Progenitor cell of endocrine pancreas (in vitro differentiated cells): ENCODE measurements at regions not wholly inside any gene's neighbourhood (a gene's known extent, or its start where the extent isn't known, plus 50 kb on each side); places are given as distances from the start of the nearest gene placed in this dataset.
"Not testable (repeated sequence)": the region's sequence is repeated elsewhere in the genome, so short reads cannot be mapped to it uniquely, and the experiment has no call there.

Source experiments
- DNase-seq: peaks from one replicate; pipeline ENCODE4 v3.0.0; 2021; ENCODE audit warnings: low spot score; ENCODE audit not compliant: unreplicated experiment
- H3K27ac Mint-ChIP-seq: 2 replicates; pipeline ENCODE4 v1.8.0; 2021; ENCODE audit warnings: mild to moderate bottlenecking, moderate library complexity, mixed read lengths
- H3K27me3 Mint-ChIP-seq: 2 replicates; pipeline ENCODE4 v1.8.0; 2021; ENCODE audit warnings: mixed read lengths
- H3K36me3 Mint-ChIP-seq: 2 replicates; pipeline ENCODE4 v1.8.0; 2022; ENCODE audit warnings: mixed read lengths; ENCODE audit not compliant: insufficient read depth
- H3K4me1 Mint-ChIP-seq: 2 replicates; pipeline ENCODE4 v1.8.0; 2021; ENCODE audit warnings: low read depth, mixed read lengths
- H3K4me3 Mint-ChIP-seq: 2 replicates; pipeline ENCODE4 v1.8.0; 2021; ENCODE audit warnings: low read depth, mild to moderate bottlenecking, moderate library complexity, mixed read lengths
- H3K9me3 Mint-ChIP-seq: 2 replicates; pipeline ENCODE4 v1.8.0; 2021; ENCODE audit warnings: low read depth, mixed read lengths
- TF ChIP-seq, protein P1 (sequence below): fragments of 200-600 bp; sonication (generic); IDR thresholded peaks from one replicate; pipeline ENCODE4 v1.5.0; 2021; ENCODE audit warnings: antibody characterized with exemption, mild to moderate bottlenecking; ENCODE audit not compliant: unreplicated experiment

DNA sequence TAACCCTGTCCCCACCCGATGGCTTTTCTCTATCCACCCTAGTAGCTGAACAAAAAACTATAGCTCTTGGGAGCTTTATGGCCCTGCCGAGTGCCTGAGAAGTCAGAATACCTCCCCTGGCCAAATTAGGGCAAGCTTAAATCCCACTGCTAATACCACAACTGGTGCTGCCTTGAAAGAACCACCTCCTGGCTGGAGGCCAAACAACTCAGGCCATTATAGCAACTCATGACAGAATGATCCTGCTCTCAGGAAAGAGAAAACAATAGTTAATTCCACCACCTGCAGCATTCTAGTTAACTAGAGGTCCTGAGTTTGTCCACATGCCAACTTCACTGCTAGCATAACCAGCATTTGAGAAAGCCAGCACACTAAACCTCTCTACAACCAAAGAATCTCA is 123.2 kb downstream of the RTP4 start:
- Mint-ChIP-seq H3K4me3 (no peak overlapping the region), H3K27ac (no peak overlapping the region), H3K9me3 (peaks cover 32% of the 10 kb centered on the region), H3K4me1 (no peaks in the 10 kb centered on the region), H3K36me3 (peaks cover 4% of the 10 kb centered on the region), H3K27me3 (no peaks in the 10 kb centered on the region)
- TF ChIP-seq, protein P1, sequence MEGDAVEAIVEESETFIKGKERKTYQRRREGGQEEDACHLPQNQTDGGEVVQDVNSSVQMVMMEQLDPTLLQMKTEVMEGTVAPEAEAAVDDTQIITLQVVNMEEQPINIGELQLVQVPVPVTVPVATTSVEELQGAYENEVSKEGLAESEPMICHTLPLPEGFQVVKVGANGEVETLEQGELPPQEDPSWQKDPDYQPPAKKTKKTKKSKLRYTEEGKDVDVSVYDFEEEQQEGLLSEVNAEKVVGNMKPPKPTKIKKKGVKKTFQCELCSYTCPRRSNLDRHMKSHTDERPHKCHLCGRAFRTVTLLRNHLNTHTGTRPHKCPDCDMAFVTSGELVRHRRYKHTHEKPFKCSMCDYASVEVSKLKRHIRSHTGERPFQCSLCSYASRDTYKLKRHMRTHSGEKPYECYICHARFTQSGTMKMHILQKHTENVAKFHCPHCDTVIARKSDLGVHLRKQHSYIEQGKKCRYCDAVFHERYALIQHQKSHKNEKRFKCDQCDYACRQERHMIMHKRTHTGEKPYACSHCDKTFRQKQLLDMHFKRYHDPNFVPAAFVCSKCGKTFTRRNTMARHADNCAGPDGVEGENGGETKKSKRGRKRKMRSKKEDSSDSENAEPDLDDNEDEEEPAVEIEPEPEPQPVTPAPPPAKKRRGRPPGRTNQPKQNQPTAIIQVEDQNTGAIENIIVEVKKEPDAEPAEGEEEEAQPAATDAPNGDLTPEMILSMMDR = no peak
- no peak for DNase-seq

DNA sequence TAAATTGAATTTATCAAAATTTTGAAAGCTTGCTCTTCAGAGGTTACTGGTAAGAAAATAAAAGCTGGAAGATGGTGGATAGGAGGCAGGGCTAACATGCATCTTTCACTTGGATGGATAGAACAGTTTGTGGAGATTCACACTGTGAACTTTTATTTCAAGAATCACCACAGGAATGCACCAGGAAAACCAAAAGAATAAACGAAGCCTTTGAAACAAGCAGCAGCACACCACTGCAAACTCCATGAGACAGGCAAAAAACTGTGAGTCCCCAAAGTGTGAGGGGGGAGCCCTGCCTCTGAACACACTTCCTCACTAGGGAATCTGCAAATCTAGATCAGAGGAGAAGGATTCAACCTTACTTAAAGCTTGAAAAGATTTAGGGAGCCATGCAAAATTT is 122.2 kb downstream of the RTP4 start:
- TF ChIP-seq, protein P1 = no peak
- no peak overlapping the region for H3K27ac Mint-ChIP-seq

DNA sequence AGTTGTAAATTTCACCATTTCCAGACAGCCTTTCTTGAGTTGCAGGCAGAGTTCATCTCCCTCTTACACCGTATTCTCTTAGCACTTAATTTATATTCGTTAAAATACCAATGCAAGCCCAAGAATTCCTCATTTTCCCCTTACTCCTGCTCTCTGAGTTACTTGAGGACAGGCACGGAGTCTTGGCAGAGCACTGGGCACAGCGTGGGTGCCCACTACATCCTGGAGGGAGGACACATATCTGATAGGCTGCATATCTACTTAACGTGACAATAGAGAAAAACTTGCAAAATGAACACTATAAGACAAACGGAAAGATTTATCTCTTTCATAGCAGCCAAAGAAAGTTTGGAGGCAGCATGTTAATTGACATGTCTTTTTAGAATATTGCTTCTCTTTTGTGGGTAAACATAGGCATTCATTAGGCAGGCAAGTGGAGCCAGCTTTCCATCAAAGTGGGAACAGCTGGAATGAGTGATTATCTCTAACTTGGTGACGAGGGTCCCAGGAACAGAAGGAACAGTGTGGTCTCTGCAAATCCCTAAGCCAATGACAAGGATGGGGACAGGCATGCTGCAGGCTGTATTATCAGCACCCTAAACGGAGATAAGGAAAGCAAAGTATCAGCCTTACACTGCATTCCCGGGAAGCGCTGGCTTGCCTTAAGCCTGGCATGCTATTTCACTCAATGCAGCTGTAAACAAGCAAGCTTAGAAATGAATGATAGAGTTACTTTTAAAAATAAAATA is 116.5 kb downstream of the RTP4 start:
- H3K27ac Mint-ChIP-seq = no peak overlapping the region
- peaks cover 4% of the 10 kb centered on the region for H3K9me3 Mint-ChIP-seq
- TF ChIP-seq, protein P1 = no peak
- no peaks in the 10 kb centered on the region for H3K27me3 Mint-ChIP-seq
- no peak for DNase-seq
- H3K36me3 Mint-ChIP-seq = peaks cover 1% of the 10 kb centered on the region
- H3K4me1 Mint-ChIP-seq = no peaks in the 10 kb centered on the region
- no peak overlapping the region for H3K4me3 Mint-ChIP-seq

More for the DNA sequence above, 122.2 kb downstream of the RTP4 start:
- Mint-ChIP-seq H3K9me3 (peaks cover 32% of the 10 kb centered on the region), H3K4me1 (no peaks in the 10 kb centered on the region), H3K4me3 (no peak overlapping the region), H3K36me3 (peaks cover 4% of the 10 kb centered on the region), H3K27me3 (no peaks in the 10 kb centered on the region)
- no peak for DNase-seq

GRCh38 chr3:187481426-187481825 is 113.2 kb downstream of the RTP4 start:
- no peaks in the 10 kb centered on the region for H3K27me3 Mint-ChIP-seq
- H3K4me3 Mint-ChIP-seq = no peak overlapping the region
- H3K27ac Mint-ChIP-seq = no peak overlapping the region
- H3K9me3 Mint-ChIP-seq = peaks cover 7% of the 10 kb centered on the region
- no peaks in the 10 kb centered on the region for H3K36me3 Mint-ChIP-seq
- no peaks in the 10 kb centered on the region for H3K4me1 Mint-ChIP-seq
- DNase-seq = no peak
- TF ChIP-seq, protein P1 = no peak

- not testable (repeated sequence) for H3K27ac Mint-ChIP-seq, H3K36me3 Mint-ChIP-seq, H3K4me1 Mint-ChIP-seq, DNase-seq, H3K4me3 Mint-ChIP-seq, H3K27me3 Mint-ChIP-seq
- peaks cover 19% of the 10 kb centered on the region for H3K9me3 Mint-ChIP-seq
Measured at GRCh38 chr3:187475613-187476012, 107.4 kb downstream of the RTP4 start.

DNA sequence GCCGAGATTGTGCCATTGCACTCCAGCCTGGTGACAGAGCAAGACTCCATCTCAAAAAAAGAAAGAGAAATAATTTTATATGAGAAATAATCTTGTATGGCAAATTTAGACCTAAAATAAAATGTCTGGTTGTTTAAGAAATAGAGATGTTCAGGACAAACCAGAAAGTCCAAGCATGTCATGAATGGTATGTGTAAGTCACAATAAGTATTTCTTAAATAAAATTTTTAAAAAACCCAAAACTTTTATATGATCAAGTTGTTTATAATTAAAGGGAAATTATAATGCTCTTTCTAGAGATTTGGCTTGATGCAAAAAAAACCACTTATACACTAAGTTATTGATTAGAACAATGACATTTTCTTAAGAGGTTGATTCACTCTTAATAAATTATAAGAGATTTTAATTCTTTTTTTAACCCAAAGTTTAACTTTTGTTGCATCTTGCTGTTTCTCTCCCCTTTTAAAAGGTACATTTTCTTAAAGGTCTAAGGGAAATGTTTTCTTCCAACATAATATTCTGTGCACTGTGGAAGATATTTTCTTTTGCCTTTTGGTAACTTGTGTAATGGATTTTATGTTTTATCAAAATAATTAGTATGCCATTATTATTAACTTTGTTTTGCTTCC is 105.7 kb downstream of the RTP4 start:
- no peaks in the 10 kb centered on the region for H3K4me1 Mint-ChIP-seq
- no peak for DNase-seq
- peaks cover 6% of the 10 kb centered on the region for H3K27me3 Mint-ChIP-seq

GRCh38 chr3:187466306-187466705 is 98.1 kb downstream of the RTP4 start:
- not testable (repeated sequence) for DNase-seq, H3K9me3 Mint-ChIP-seq, H3K36me3 Mint-ChIP-seq, H3K27ac Mint-ChIP-seq, H3K4me1 Mint-ChIP-seq, H3K4me3 Mint-ChIP-seq
- H3K27me3 Mint-ChIP-seq = peaks cover 23% of the 10 kb centered on the region

More for the DNA sequence above, 105.7 kb downstream of the RTP4 start:
- Mint-ChIP-seq H3K4me3 (no peak overlapping the region), H3K27ac (no peak overlapping the region), H3K36me3 (peaks cover 6% of the 10 kb centered on the region), H3K9me3 (peaks cover 27% of the 10 kb centered on the region)
- TF ChIP-seq, protein P1 = no peak
